ENCODE measurements at regions not wholly inside any gene's neighbourhood (a gene's known extent, or its start where the extent isn't known, plus 50 kb on each side); places are given as distances from the start of the nearest gene placed in this dataset.
A peak's percentile ranks its signal among the peaks of the same experiment; 100 is the strongest.

DNA sequence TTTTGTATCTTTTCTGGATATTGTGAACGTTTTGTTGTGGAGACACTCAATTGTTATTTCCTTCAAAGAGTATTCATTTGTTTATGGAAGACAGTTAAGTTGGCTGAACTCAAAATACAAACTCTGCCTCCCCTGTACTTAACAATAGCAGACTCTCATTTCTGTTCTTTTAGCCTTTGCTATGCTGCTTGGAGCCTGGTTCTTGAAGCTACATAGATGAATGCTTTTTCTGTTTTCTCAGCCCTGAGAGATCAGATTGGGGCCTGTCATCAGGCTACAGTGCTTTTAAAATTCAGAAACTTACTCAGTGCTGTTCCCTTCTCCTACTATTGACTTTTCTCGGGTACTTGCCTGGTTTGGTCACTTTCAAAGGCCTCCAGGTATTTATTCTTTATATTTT lies 215.7 kb upstream of the LYPLAL1 start:
- in situ Hi-C loops (cut with MboI; ENCODE audit: low pct_unique_long_range_greater_than_20kb in 2 of 9, low sequenced_read_pairs in 9 of 9, unreplicated experiment in 9 of 9), result no loop called here
- Histone ChIP-seq H3K27ac (no peak overlapping the region), H3K4me1 (replicated peaks in 1 of 2) (peaks cover 3 to 6% of the 10 kb centered on the region in 2 donors), H3K4me3 (no peak overlapping the region)
- ATAC-seq (replicated peaks in 6 of 8), result peak in 1 of 8 experiments; percentile 48
- 5 to 51% (median 27%) methylated on average over 1 to 2 of the region's 2 CpGs for WGBS, 10 experiments

DNA sequence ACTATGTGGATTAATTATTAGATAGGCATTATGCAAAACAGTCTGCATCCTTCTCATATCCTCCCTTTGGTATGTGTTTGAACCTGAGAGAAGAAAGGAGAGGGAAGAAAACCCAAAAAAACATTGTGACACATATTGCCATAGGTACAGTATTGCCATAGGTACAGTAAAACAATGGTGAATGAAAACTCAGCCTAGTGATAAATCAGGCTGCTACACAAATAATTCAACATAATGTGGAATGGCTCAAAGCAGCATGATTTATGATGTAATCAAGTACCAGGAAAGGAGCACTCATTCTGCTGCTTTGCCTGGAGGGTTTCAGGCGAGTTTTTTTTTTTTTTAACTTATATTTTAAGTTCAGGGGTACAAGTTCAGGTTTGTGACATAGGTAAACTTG lies 213.9 kb upstream of the LYPLAL1 start:
- WGBS, 10 experiments, result 0 to 100% (median 85%) methylated on average over 1 of the region's 1 CpG; no CpG with 5 or more reads in 2 of the 10 experiments
- H3K4me3 ChIP-seq, result no peak overlapping the region
- H3K27ac ChIP-seq, result no peak overlapping the region
- H3K4me1 ChIP-seq (replicated peaks in 1 of 2), result peaks cover 3 to 14% of the 10 kb centered on the region in 2 donors
- in situ Hi-C loops (cut with MboI; ENCODE audit: low pct_unique_long_range_greater_than_20kb in 2 of 9, low sequenced_read_pairs in 9 of 9, unreplicated experiment in 9 of 9), result no loop called here
- ATAC-seq (replicated peaks in 6 of 8), result peak in 4 of 8 experiments; percentile 16 to 55 (median 40)

- Histone ChIP-seq H3K4me1 (replicated peaks in 1 of 2) (peaks cover 7 to 14% of the 10 kb centered on the region in 2 donors), H3K4me3 (no peak overlapping the region), H3K27ac (no peak overlapping the region)
- in situ Hi-C loops (cut with MboI; ENCODE audit: low pct_unique_long_range_greater_than_20kb in 2 of 9, low sequenced_read_pairs in 9 of 9, unreplicated experiment in 9 of 9), result no loop called here
- WGBS, 10 experiments, result 9 to 92% (median 80%) methylated on average over 1 to 7 of the region's 7 CpGs
- ATAC-seq (replicated peaks in 6 of 8), result no peak
These were observed 209.1 kb upstream of the LYPLAL1 start for GRCh38 chr1:218964471-218965185.

- 0 to 100% (median 71%) methylated on average over 1 of the region's 1 CpG; no CpG with 5 or more reads in 2 of the 10 experiments for WGBS, 10 experiments
- in situ Hi-C loops (cut with MboI; ENCODE audit: low pct_unique_long_range_greater_than_20kb in 2 of 9, low sequenced_read_pairs in 9 of 9, unreplicated experiment in 9 of 9), result no loop called here
- Histone ChIP-seq H3K27ac (no peak overlapping the region), H3K4me3 (no peak overlapping the region), H3K4me1 (replicated peaks in 1 of 2) (peaks cover 15 to 16% of the 10 kb centered on the region in 2 donors)
- ATAC-seq (replicated peaks in 6 of 8), result no peak
These were observed 207.9 kb upstream of the LYPLAL1 start for GRCh38 chr1:218965821-218966220.

GRCh38 chr1:218967254-218967653 lies 206.4 kb upstream of the LYPLAL1 start:
- H3K4me3 ChIP-seq, result no peak overlapping the region
- peaks cover 15 to 16% of the 10 kb centered on the region in 2 donors for H3K4me1 ChIP-seq (replicated peaks in 1 of 2)
- in situ Hi-C loops (cut with MboI; ENCODE audit: low pct_unique_long_range_greater_than_20kb in 2 of 9, low sequenced_read_pairs in 9 of 9, unreplicated experiment in 9 of 9), result no loop called here
- 82 to 100% (median 100%) methylated on average over 1 to 2 of the region's 2 CpGs; no CpG with 5 or more reads in 2 of the 10 experiments for WGBS, 10 experiments
- no peak for ATAC-seq (replicated peaks in 6 of 8)
- H3K27ac ChIP-seq, result no peak overlapping the region

GRCh38 chr1:218967836-218968235 lies 205.8 kb upstream of the LYPLAL1 start:
- H3K27ac ChIP-seq, result no peak overlapping the region
- 29 to 94% (median 66%) methylated on average over 2 of the region's 2 CpGs; no CpG with 5 or more reads in 1 of the 10 experiments for WGBS, 10 experiments
- ATAC-seq (replicated peaks in 6 of 8), result no peak
- H3K4me1 ChIP-seq (replicated peaks in 1 of 2), result peaks cover 15 to 16% of the 10 kb centered on the region in 2 donors
- no peak overlapping the region for H3K4me3 ChIP-seq
- in situ Hi-C loops (cut with MboI; ENCODE audit: low pct_unique_long_range_greater_than_20kb in 2 of 9, low sequenced_read_pairs in 9 of 9, unreplicated experiment in 9 of 9), result no loop called here

DNA sequence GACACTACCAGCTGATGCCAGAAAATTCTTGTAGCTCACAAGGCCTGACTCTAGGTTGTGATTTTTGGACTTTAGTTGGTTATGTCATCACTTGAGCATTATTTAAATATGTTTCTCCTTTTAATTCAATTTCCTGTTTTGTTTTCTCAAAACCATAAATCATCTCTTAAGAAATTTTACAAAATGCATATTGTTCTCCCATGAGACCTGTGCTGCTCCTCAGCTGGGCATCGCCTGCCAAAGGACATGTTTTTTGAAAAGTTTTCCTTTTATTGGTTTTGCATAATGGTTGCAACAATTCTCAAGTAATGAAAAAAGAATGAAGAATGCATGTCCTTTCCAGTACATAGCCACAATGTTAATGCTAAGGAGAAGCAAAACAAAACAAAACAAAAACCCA lies 204.7 kb upstream of the LYPLAL1 start:
- in situ Hi-C loops (cut with MboI; ENCODE audit: low pct_unique_long_range_greater_than_20kb in 2 of 9, low sequenced_read_pairs in 9 of 9, unreplicated experiment in 9 of 9), result no loop called here
- peak in 2 of 8 experiments; percentile 59 to 68 for ATAC-seq (replicated peaks in 6 of 8)
- Histone ChIP-seq H3K27ac (no peak overlapping the region), H3K4me3 (no peak overlapping the region), H3K4me1 (replicated peaks in 1 of 2) (peaks cover 13 to 16% of the 10 kb centered on the region in 2 donors)
- whole genome bisulfite sequencing, 10 experiments, result 36 to 100% (median 92%) methylated on average over 1 of the region's 1 CpG; no CpG with 5 or more reads in 4 of the 10 experiments

- ATAC-seq (replicated peaks in 6 of 8), result peak in 7 of 8 experiments; percentile 57 to 87 (median 82)
- in situ Hi-C loops (cut with MboI; ENCODE audit: low pct_unique_long_range_greater_than_20kb in 2 of 9, low sequenced_read_pairs in 9 of 9, unreplicated experiment in 9 of 9), result no loop called here
- Histone ChIP-seq H3K4me3 (no peak overlapping the region), H3K27ac (no peak overlapping the region), H3K4me1 (replicated peaks in 1 of 2) (peaks cover 6 to 16% of the 10 kb centered on the region in 2 donors)
- 49 to 87% (median 60%) methylated on average over 2 to 6 of the region's 6 CpGs; no CpG with 5 or more reads in 2 of the 10 experiments for WGBS, 10 experiments
These were observed 203.2 kb upstream of the LYPLAL1 start for GRCh38 chr1:218970397-218970990.

DNA sequence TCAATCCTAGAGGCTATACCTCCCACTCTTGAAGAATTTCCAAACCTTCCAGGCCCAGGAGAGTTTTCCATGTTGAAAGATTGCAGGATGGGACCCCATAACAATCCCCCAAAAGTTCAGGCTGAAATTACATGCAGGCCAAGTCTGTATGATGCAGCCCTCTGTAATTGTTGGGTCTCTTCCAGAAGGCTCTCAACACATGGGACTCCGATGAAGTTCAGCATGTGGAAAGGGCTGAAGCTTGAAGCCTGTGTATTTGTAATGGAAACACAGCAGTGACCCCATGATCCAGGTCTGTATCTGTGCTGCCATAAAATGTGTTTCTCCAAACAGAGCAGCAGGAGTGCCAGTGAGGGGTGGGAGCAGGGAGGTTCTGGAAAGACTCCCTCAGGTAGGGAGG lies 202.5 kb upstream of the LYPLAL1 start:
- no peak overlapping the region for H3K4me3 ChIP-seq
- H3K4me1 ChIP-seq (replicated peaks in 1 of 2), result peaks cover 6 to 16% of the 10 kb centered on the region in 2 donors
- WGBS, 10 experiments, result 43 to 100% (median 88%) methylated on average over 1 of the region's 1 CpG; no CpG with 5 or more reads in 5 of the 10 experiments
- H3K27ac ChIP-seq, result no peak overlapping the region
- in situ Hi-C loops (cut with MboI; ENCODE audit: low pct_unique_long_range_greater_than_20kb in 2 of 9, low sequenced_read_pairs in 9 of 9, unreplicated experiment in 9 of 9), result no loop called here
- ATAC-seq (replicated peaks in 6 of 8), result no peak

GRCh38 chr1:218980881-218981280 lies 192.8 kb upstream of the LYPLAL1 start:
- in situ Hi-C loops (cut with MboI; ENCODE audit: low pct_unique_long_range_greater_than_20kb in 2 of 9, low sequenced_read_pairs in 9 of 9, unreplicated experiment in 9 of 9), result no loop called here
- Histone ChIP-seq H3K27ac (no peak overlapping the region), H3K4me1 (replicated peaks in 1 of 2) (peaks cover 0 to 14% of the 10 kb centered on the region in 2 donors), H3K4me3 (no peak overlapping the region)
- WGBS, 10 experiments, result 29 to 100% (median 95%) methylated on average over 1 to 2 of the region's 2 CpGs
- ATAC-seq (replicated peaks in 6 of 8), result no peak

DNA sequence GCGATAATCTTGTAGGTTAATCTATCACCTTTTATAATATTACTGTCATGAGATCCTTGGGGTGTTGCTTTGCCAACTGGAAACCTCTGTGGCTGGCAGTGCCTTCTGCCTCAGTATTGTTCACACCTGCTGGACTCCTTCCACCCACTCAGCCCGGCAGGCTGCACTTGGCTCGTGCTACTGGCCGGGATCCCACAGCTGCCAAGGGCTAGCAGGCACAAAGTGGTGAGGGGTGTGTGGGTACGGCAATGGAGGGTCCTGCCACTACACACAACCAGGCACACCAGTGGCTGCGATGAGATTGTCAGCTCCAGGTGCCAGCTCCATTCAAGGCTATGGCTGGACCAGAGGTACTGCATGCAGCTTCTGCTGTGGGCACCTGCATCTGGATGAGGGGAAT lies 191.2 kb upstream of the LYPLAL1 start:
- H3K27ac ChIP-seq, result no peak overlapping the region
- H3K4me3 ChIP-seq, result no peak overlapping the region
- ATAC-seq (replicated peaks in 6 of 8), result no peak
- peaks cover 0 to 17% of the 10 kb centered on the region in 2 donors for H3K4me1 ChIP-seq (replicated peaks in 1 of 2)
- whole genome bisulfite sequencing, 10 experiments, result 52 to 100% (median 98%) methylated on average over 1 to 6 of the region's 6 CpGs; no CpG with 5 or more reads in 2 of the 10 experiments
- in situ Hi-C loops (cut with MboI; ENCODE audit: low pct_unique_long_range_greater_than_20kb in 2 of 9, low sequenced_read_pairs in 9 of 9, unreplicated experiment in 9 of 9), result no loop called here

DNA sequence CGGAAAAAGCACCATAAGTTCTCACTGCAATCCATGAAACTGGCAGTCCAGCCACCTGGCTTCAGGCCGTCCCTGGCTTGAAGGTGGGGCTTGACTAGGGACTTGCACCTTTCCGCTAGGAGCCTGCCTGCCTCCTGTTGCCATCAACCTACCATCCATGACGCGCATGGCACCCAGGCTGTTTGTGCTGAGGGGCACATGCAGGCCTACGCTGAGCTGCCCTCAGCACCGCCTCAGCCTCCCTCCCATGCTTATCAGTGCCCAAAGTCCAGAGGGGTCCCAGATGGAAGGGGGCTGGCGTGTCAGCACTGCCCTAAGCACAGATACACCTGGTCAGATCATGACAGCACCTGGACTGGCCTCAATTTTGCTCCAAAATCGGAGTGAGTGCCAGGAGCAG lies 190.2 kb upstream of the LYPLAL1 start:
- in situ Hi-C loops (cut with MboI; ENCODE audit: low pct_unique_long_range_greater_than_20kb in 2 of 9, low sequenced_read_pairs in 9 of 9, unreplicated experiment in 9 of 9), result no loop called here
- no peak for ATAC-seq (replicated peaks in 6 of 8)
- 80 to 100% (median 94%) methylated on average over 1 to 9 of the region's 9 CpGs; no CpG with 5 or more reads in 2 of the 10 experiments for WGBS, 10 experiments
- Histone ChIP-seq H3K27ac (no peak overlapping the region), H3K4me1 (replicated peaks in 1 of 2) (peaks cover 0 to 17% of the 10 kb centered on the region in 2 donors), H3K4me3 (no peak overlapping the region)

GRCh38 chr1:218983848-218984247 lies 189.8 kb upstream of the LYPLAL1 start:
- 22 to 96% (median 86%) methylated on average over 1 to 4 of the region's 4 CpGs for WGBS, 10 experiments
- in situ Hi-C loops (cut with MboI; ENCODE audit: low pct_unique_long_range_greater_than_20kb in 2 of 9, low sequenced_read_pairs in 9 of 9, unreplicated experiment in 9 of 9), result no loop called here
- Histone ChIP-seq H3K27ac (no peak overlapping the region), H3K4me1 (replicated peaks in 1 of 2) (peaks cover 0 to 17% of the 10 kb centered on the region in 2 donors), H3K4me3 (no peak overlapping the region)
- ATAC-seq (replicated peaks in 6 of 8), result peak in 1 of 8 experiments; percentile 72

Data from motor neuron (in vitro differentiated cells).